K562 (cell line): ENCODE measurements at regions not wholly inside any gene's neighbourhood (a gene's known extent, or its start where the extent isn't known, plus 50 kb on each side); places are given as distances from the start of the nearest gene placed in this dataset.

Source experiments
- ATAC-seq: fragments of 200-7000 bp; cut with Tn5 transposase; 3 replicates; pipeline ENCODE4 v1.9.1; 2020; ENCODE audit warnings: moderate library complexity
- BruUV-seq: library from RNA; stranded (reverse); fragments of 400-500 nt; replicated peaks from 2 replicates; lab custom pipeline; 2021; lab: Mats Ljungman, UMichigan
- CTCF ChIA-PET: fragments of 300-600 bp; formaldehyde crosslinking; extraction: SDS; loops from one replicate; lab custom pipeline; 2021; ENCODE audit warnings: low intra/inter-chr PET ratio; lab: Yijun Ruan, JAX
- POLR2A ChIA-PET: fragments of 300-600, 350-650 bp; sonication (Branson Sonifier 250); formaldehyde crosslinking; extraction: SDS; loops from one replicate; lab custom pipeline; 2021; ENCODE audit warnings: antibody characterized with exemption, inconsistent platforms; lab: Yijun Ruan, JAX
- DNase-seq, 4 experiments: peaks; one replicate each; pipeline versions ENCODE4 v3.0.0 to v3.0.0-alpha.2; 2011 to 2018; ENCODE audit warnings: low spot score in 3 of 4, mixed read lengths in 3 of 4; ENCODE audit errors: extremely low read depth in 1 of 4
- FAIRE-seq: peaks from 2 replicates; lab custom pipeline; 2011; peaks lifted over from hg19 to GRCh38; lab: Jason Lieb, UNC
- H2AFZ ChIP-seq: 2 replicates; pipeline ENCODE4 v1.6.0; 2011; ENCODE audit warnings: low read depth, low read length, control low read depth, inconsistent platforms
- H3K27ac ChIP-seq: fragments of 200-600 bp; 3 replicates; pipeline ENCODE4 v1.8.0; 2011; ENCODE audit warnings: low read depth, mild to moderate bottlenecking, control low read depth, inconsistent platforms, low read length, moderate library complexity, mixed read lengths; ENCODE audit errors: extremely low read depth
- H3K27me3 ChIP-seq, 2 experiments: fragments of 300-600 bp in 1 of 2; 2 replicates in 1 of 2; 3 replicates in 1 of 2; pipeline versions ENCODE4 v1.6.0 to v1.8.0; 2011; ENCODE audit warnings: inconsistent platforms in 2 of 2, low read length in 2 of 2, mild to moderate bottlenecking in 1 of 2, mixed read lengths in 1 of 2, moderate library complexity in 1 of 2; ENCODE audit not compliant: control insufficient read depth in 2 of 2, insufficient read depth in 2 of 2
- H3K36me3 ChIP-seq: fragments of 300-600 bp; 3 replicates; pipeline ENCODE4 v1.8.0; 2011; ENCODE audit warnings: mild to moderate bottlenecking, low read length, inconsistent platforms; ENCODE audit not compliant: control insufficient read depth, insufficient read depth
- H3K4me1 ChIP-seq, 2 experiments: fragments of 200-600 bp in 1 of 2; replicated peaks in 1 of 2; 2 replicates in 1 of 2; 3 replicates in 1 of 2; pipeline versions ENCODE4 v1.5.1 to v1.8.0; 2011; ENCODE audit warnings: inconsistent platforms in 2 of 2, low read length in 2 of 2, mild to moderate bottlenecking in 1 of 2, mixed read lengths in 1 of 2, moderate library complexity in 1 of 2; ENCODE audit not compliant: control insufficient read depth in 2 of 2, insufficient read depth in 2 of 2
- H3K4me2 ChIP-seq: 2 replicates; pipeline ENCODE4 v1.6.1; 2011; ENCODE audit warnings: low read length, control low read depth, inconsistent platforms, mixed read lengths; ENCODE audit not compliant: insufficient read depth
- H3K4me3 ChIP-seq: fragments of 200-600 bp; sonication (generic), shearing (Covaris generic); 2 replicates; pipeline ENCODE4 v1.5.1; 2016; ENCODE audit warnings: control low read depth, inconsistent platforms
- H3K79me2 ChIP-seq: fragments of 200-600 bp; 3 replicates; pipeline ENCODE4 v1.8.0; 2011; ENCODE audit warnings: low read length, inconsistent platforms; ENCODE audit not compliant: control insufficient read depth, insufficient read depth
- H3K9ac ChIP-seq, 2 experiments: 2 replicates each; pipeline versions ENCODE4 v1.6.0 to v1.6.1; 2011; ENCODE audit warnings: low read depth in 2 of 2, low read length in 2 of 2, control low read depth in 1 of 2, inconsistent platforms in 1 of 2, mild to moderate bottlenecking in 1 of 2, mixed read lengths in 1 of 2; ENCODE audit not compliant: insufficient read depth in 1 of 2
- H3K9me1 ChIP-seq: one replicate; pipeline ENCODE4 v1.6.0; 2011; ENCODE audit warnings: inconsistent platforms, mild to moderate bottlenecking, low read length, moderate library complexity; ENCODE audit not compliant: control insufficient read depth, insufficient read depth
- H3K9me3 ChIP-seq: replicated peaks from 2 replicates; pipeline ENCODE4 v1.5.1; 2011; ENCODE audit warnings: low read depth, low read length, inconsistent platforms; ENCODE audit not compliant: control insufficient read depth, insufficient read depth
- H4K20me1 ChIP-seq: replicated peaks from 2 replicates; pipeline ENCODE4 v1.6.1; 2011; ENCODE audit warnings: low read length, inconsistent platforms, mixed read lengths; ENCODE audit not compliant: control insufficient read depth, insufficient read depth
- CBX2 ChIP-seq: fragments of 200-600 bp; sonication (generic); IDR thresholded peaks from one replicate; pipeline ENCODE4 v1.6.1; 2012; ENCODE audit warnings: mild to moderate bottlenecking, low read length, inconsistent platforms; ENCODE audit not compliant: insufficient read depth, poor library complexity, severe bottlenecking
- CBX5 ChIP-seq: IDR thresholded peaks from 2 replicates; pipeline ENCODE4 v1.6.1; 2014; ENCODE audit warnings: low read depth, borderline replicate concordance
- CXXC5 ChIP-seq: fragments of 250-450 bp; sonication (Bioruptor Pico); IDR thresholded peaks from 2 replicates; pipeline ENCODE4 v1.8.0; 2022; ENCODE audit warnings: inconsistent platforms, mild to moderate bottlenecking, moderate library complexity
- HEY1 ChIP-seq: fragments of 250-450 bp; sonication (Bioruptor Pico); IDR thresholded peaks from 2 replicates; pipeline ENCODE4 v1.5.0; 2020; ENCODE audit warnings: mild to moderate bottlenecking, moderate library complexity, borderline replicate concordance
- HMG20A ChIP-seq: fragments of 450-650 bp; formaldehyde crosslinking; conservative IDR thresholded peaks from 2 replicates; pipeline ENCODE4 v1.4.0; 2020; ENCODE audit warnings: mild to moderate bottlenecking, mixed read lengths
- HNRNPK ChIP-seq: fragments of 200-400 bp; formaldehyde crosslinking; IDR thresholded peaks from one replicate; pipeline ENCODE4 v1.6.1; 2018; ENCODE audit warnings: mild to moderate bottlenecking, low read depth, low read length; ENCODE audit not compliant: poor library complexity, severe bottlenecking
- MCM3 ChIP-seq: fragments of 450-650 bp; IDR thresholded peaks from 2 replicates; pipeline ENCODE4 v1.6.1; 2016
- NELFE ChIP-seq: IDR thresholded peaks from 2 replicates; pipeline ENCODE4 v1.6.1; 2011; ENCODE audit warnings: mild to moderate bottlenecking; ENCODE audit not compliant: insufficient read depth, insufficient read length
- NR1H2 ChIP-seq: sonication (generic); formaldehyde crosslinking; IDR thresholded peaks from 2 replicates; pipeline ENCODE4 v1.4.0; 2020; ENCODE audit warnings: mild to moderate bottlenecking, missing genetic modification reagents
- SIN3B ChIP-seq: fragments of 450-650 bp; IDR thresholded peaks from 2 replicates; pipeline ENCODE4 v1.6.1; 2017; ENCODE audit warnings: low read depth, mild to moderate bottlenecking, moderate library complexity
- ZNF184 ChIP-seq: sonication (generic); formaldehyde crosslinking; IDR thresholded peaks from 2 replicates; pipeline ENCODE4 v1.5.0; 2020; ENCODE audit warnings: missing genetic modification reagents
- ZNF253 ChIP-seq: fragments of 250-450 bp; sonication (Bioruptor Pico); conservative IDR thresholded peaks from 2 replicates; pipeline ENCODE4 v1.6.1; 2021; ENCODE audit warnings: mild to moderate bottlenecking
- ZNF384 ChIP-seq: IDR thresholded peaks from 2 replicates; pipeline ENCODE4 v1.6.1; 2012; ENCODE audit warnings: low read depth, low read length, improper control_type of control experiment
- ZNF431 ChIP-seq: sonication (generic); formaldehyde crosslinking; IDR thresholded peaks from 2 replicates; pipeline ENCODE4 v1.8.0; 2022; ENCODE audit warnings: mild to moderate bottlenecking, missing genetic modification reagents
- WGBS: fragments of 100-300 bp; shearing (Covaris generic); methylation state at CpG from one replicate; pipeline ENCODE4 v1.1.6; 2016; ENCODE audit warnings: low coverage, mixed read lengths; ENCODE audit not compliant: insufficient coverage; ENCODE audit errors: missing lambda C conversion rate; 5-methylcytosine and 5-hydroxymethylcytosine counted together
- in situ Hi-C: fragments of 300-500 bp; cut with MboI; formaldehyde crosslinking; loops from 4 replicates; pipeline ENCODE4 v1.15.0; 2018; ENCODE audit warnings: inconsistent platforms, mixed read lengths
- intact Hi-C: fragments of 100-400 bp; cut with micrococcal nuclease; formaldehyde crosslinking; loops from 2 replicates; pipeline ENCODE4 v1.14.2; 2022
- TF ChIP-seq, protein P1 (sequence below): fragments of 250-450 bp; sonication (Bioruptor Pico); IDR thresholded peaks from 2 replicates; pipeline ENCODE4 v1.5.0; 2021
- TF ChIP-seq, protein P2 (sequence below): fragments of 250-450 bp; sonication (Bioruptor Pico); IDR thresholded peaks from 2 replicates; pipeline ENCODE4 v1.8.0; 2022; ENCODE audit warnings: moderate library complexity, mild to moderate bottlenecking, inconsistent platforms
- TF ChIP-seq, protein P3 (sequence below): fragments of 450-650 bp; IDR thresholded peaks from 2 replicates; pipeline ENCODE4 v1.6.1; 2018; ENCODE audit warnings: mild to moderate bottlenecking, low read depth; ENCODE audit not compliant: partially characterized antibody

DNA sequence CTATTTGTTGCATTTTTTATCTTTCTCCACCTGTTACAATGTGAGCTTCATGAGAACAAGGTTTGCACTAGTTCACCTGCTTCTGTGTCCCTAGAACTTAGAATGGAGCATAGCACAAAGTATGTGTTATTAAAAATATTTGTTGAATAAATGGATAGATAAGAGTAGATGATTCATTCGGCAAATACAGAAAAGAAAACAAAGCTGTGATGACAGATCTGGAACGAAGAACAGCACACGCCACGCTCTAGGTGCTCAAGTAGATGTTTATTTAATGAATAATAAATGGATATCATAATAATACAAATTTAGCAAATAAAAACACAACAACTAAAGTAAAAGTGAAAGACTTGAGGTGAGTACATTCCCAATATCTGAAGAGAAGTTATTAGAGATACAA lies 273.1 kb downstream of the HAO1 start:
- no TSS peak for BruUV-seq
- ATAC-seq, result no peak
- no peak overlapping the region for H2AFZ ChIP-seq
- CTCF ChIA-PET, result no interaction called here
- no peaks in the 10 kb centered on the region for H3K4me1 ChIP-seq
- no peak for FAIRE-seq
- TF ChIP-seq CBX5 (no peak), MCM3 (no peak), ZNF253 (CRISPR knock-in tag) (no peak), ZNF431 (CRISPR knock-in tag) (no peak), SIN3B (no peak), CBX2 (no peak), HNRNPK (no peak), NELFE (no peak), CXXC5 (CRISPR knock-in tag) (no peak), NR1H2 (CRISPR knock-in tag) (no peak), ZNF184 (CRISPR knock-in tag) (no peak), HMG20A (CRISPR knock-in tag) (no peak), ZNF384 (no peak), HEY1 (CRISPR knock-in tag) (no peak)
- TF ChIP-seq, protein P1, sequence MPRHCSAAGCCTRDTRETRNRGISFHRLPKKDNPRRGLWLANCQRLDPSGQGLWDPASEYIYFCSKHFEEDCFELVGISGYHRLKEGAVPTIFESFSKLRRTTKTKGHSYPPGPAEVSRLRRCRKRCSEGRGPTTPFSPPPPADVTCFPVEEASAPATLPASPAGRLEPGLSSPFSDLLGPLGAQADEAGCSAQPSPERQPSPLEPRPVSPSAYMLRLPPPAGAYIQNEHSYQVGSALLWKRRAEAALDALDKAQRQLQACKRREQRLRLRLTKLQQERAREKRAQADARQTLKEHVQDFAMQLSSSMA (CRISPR knock-in tag), result no peak
- TF ChIP-seq, protein P2, sequence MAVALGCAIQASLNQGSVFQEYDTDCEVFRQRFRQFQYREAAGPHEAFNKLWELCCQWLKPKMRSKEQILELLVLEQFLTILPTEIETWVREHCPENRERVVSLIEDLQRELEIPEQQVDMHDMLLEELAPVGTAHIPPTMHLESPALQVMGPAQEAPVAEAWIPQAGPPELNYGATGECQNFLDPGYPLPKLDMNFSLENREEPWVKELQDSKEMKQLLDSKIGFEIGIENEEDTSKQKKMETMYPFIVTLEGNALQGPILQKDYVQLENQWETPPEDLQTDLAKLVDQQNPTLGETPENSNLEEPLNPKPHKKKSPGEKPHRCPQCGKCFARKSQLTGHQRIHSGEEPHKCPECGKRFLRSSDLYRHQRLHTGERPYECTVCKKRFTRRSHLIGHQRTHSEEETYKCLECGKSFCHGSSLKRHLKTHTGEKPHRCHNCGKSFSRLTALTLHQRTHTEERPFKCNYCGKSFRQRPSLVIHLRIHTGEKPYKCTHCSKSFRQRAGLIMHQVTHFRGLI (CRISPR knock-in tag), result no peak
- TF ChIP-seq, protein P3, sequence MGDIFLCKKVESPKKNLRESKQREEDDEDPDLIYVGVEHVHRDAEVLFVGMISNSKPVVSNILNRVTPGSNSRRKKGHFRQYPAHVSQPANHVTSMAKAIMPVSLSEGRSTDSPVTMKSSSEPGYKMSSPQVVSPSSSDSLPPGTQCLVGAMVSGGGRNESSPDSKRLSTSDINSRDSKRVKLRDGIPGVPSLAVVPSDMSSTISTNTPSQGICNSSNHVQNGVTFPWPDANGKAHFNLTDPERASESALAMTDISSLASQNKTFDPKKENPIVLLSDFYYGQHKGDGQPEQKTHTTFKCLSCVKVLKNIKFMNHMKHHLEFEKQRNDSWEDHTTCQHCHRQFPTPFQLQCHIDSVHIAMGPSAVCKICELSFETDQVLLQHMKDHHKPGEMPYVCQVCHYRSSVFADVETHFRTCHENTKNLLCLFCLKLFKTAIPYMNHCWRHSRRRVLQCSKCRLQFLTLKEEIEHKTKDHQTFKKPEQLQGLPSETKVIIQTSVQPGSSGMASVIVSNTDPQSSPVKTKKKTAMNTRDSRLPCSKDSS, result no peak
- TF ChIP-seq, all 486 proteins: peak for 0
- Histone ChIP-seq H3K36me3 (no peaks in the 10 kb centered on the region), H3K4me2 (no peak overlapping the region), H3K27ac (no peak overlapping the region), H3K79me2 (no peaks in the 10 kb centered on the region), H3K4me3 (no peak overlapping the region), H3K27me3 (no peaks in the 10 kb centered on the region), H4K20me1 (no peaks in the 10 kb centered on the region), H3K9ac (no peak overlapping the region), H3K9me1 (no peaks in the 10 kb centered on the region), H3K9me3 (no peaks in the 10 kb centered on the region)
- POLR2A ChIA-PET, result no interaction called here
- WGBS, result 0% methylated on average over 4 of the region's 4 CpGs
- in situ Hi-C loops (no loop called here), intact Hi-C loops (no loop called here)
- DNase-seq, result no peak
